ENCODE measurements at regions not wholly inside any gene's neighbourhood (a gene's known extent, or its start where the extent isn't known, plus 50 kb on each side); places are given as distances from the start of the nearest gene placed in this dataset.

DNA sequence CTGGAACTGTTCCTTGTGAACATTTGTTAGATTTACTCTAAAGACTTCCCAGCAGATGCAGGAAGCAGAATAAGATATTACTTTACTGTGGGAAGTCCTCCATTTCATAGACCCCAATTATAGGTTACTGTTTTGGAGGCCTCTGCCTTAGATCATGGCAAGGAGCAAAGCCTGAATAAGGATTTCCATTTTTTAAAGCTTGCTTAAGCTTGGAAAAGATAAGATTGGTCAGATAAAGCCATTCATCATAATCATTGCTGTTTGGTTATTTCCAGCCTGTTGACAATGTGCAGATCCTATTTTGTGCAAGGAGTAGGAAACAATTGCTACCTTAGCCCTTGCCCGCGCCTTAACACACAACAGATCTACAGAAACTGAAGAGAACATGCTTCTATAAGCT lies 129.5 kb upstream of the ITGA1 start:
- Mint-ChIP-seq H3K36me3 (ENCODE audit: low read depth) (no peaks in the 10 kb centered on the region), H3K27me3 (ENCODE audit: insufficient read depth) (no peaks in the 10 kb centered on the region), H3K4me3 (no peak overlapping the region), H3K27ac (no peak overlapping the region), H3K9me3 (no peaks in the 10 kb centered on the region), H3K4me1 (no peaks in the 10 kb centered on the region)
- no peaks in the 10 kb centered on the region for H3K27me3 ChIP-seq (ENCODE audit: control insufficient read depth, insufficient read depth, low read length, poor library complexity, severe bottlenecking)
- no peak overlapping the region for H3K4me3 ChIP-seq (ENCODE audit: low read length)
- no peaks in the 10 kb centered on the region for H3K4me1 ChIP-seq (ENCODE audit: control insufficient read depth, insufficient read depth, low read length)
- no peak for TF ChIP-seq CTCF (conservative IDR thresholded peaks at IDR 0.05)
- whole genome bisulfite sequencing, 2 experiments (ENCODE audit: insufficient coverage in 1 of 2, insufficient read length in 1 of 2): 97% methylated on average over 2 of the region's 2 CpGs; no CpG with 5 or more reads in 1 of the 2 experiments
- no peaks in the 10 kb centered on the region for H3K36me3 ChIP-seq (ENCODE audit: control insufficient read depth, insufficient read depth, low read length)
- no peak overlapping the region for H3K9ac ChIP-seq (ENCODE audit: extremely low read depth, low read length, poor library complexity, severe bottlenecking)
- DNase-seq: no peak
- no peak overlapping the region for H3K27ac ChIP-seq (ENCODE audit: low read depth, low read length)
- H3K9me3 ChIP-seq (ENCODE audit: control insufficient read depth, low read length): no peaks in the 10 kb centered on the region

GRCh38 chr5:52660621-52661020 lies 127.1 kb upstream of the ITGA1 start:
- Histone ChIP-seq H3K9me3 (ENCODE audit: control insufficient read depth, low read length) (no peaks in the 10 kb centered on the region), H3K27me3 (ENCODE audit: control insufficient read depth, insufficient read depth, low read length, poor library complexity, severe bottlenecking) (no peaks in the 10 kb centered on the region), H3K9ac (ENCODE audit: extremely low read depth, low read length, poor library complexity, severe bottlenecking) (no peak overlapping the region), H3K4me3 (ENCODE audit: low read length) (no peak overlapping the region), H3K4me1 (ENCODE audit: control insufficient read depth, insufficient read depth, low read length) (no peaks in the 10 kb centered on the region), H3K36me3 (ENCODE audit: control insufficient read depth, insufficient read depth, low read length) (no peaks in the 10 kb centered on the region), H3K27ac (ENCODE audit: low read depth, low read length) (no peak overlapping the region)
- H3K9me3 Mint-ChIP-seq: no peaks in the 10 kb centered on the region
- 95 to 100% methylated on average over 1 of the region's 1 CpG for WGBS, 2 experiments (ENCODE audit: insufficient coverage in 1 of 2, insufficient read length in 1 of 2)
- H3K27me3 Mint-ChIP-seq (ENCODE audit: insufficient read depth): no peaks in the 10 kb centered on the region
- no peak for TF ChIP-seq CTCF (conservative IDR thresholded peaks at IDR 0.05)
- DNase-seq: no peak
- H3K4me1 Mint-ChIP-seq: no peaks in the 10 kb centered on the region
- no peak overlapping the region for H3K4me3 Mint-ChIP-seq
- no peaks in the 10 kb centered on the region for H3K36me3 Mint-ChIP-seq (ENCODE audit: low read depth)
- no peak overlapping the region for H3K27ac Mint-ChIP-seq

DNA sequence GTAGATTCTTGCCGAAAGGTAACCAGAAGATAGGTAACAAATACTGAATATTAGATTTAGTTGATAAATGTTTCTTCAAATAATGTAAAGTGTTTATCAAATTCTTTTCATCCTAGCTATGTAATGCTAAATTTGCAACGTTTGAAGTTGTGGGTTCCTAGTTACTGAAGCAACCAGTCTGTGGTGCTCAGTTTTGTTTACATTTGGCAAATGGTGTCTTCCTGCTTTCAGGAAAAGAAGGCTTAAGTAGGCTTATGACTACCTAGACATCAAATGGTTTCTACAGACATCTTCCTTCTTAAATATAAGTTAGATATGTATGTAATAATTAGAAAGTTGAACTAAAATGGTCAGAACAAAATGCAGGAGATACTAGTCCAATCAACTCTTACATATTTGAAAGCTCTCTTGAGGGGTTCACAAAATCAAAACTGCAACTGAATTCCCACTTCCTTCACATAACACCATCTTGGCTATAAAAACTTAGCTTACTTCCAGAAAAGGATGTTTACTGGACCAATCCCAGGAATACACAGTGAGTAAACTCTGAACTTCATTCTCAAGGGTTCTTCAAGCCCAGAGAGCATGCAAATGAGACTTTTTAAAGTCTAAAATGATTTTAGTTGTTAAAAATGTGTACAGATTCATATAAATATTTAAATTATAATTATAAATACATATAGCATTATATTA lies 125.7 kb upstream of the ITGA1 start:
- Mint-ChIP-seq H3K36me3 (ENCODE audit: low read depth) (no peaks in the 10 kb centered on the region), H3K27ac (no peak overlapping the region), H3K4me3 (no peak overlapping the region), H3K9me3 (no peaks in the 10 kb centered on the region), H3K4me1 (no peaks in the 10 kb centered on the region), H3K27me3 (ENCODE audit: insufficient read depth) (no peaks in the 10 kb centered on the region)
- no peak for TF ChIP-seq CTCF (conservative IDR thresholded peaks at IDR 0.05)
- Histone ChIP-seq H3K4me3 (ENCODE audit: low read length) (no peak overlapping the region), H3K36me3 (ENCODE audit: control insufficient read depth, insufficient read depth, low read length) (no peaks in the 10 kb centered on the region), H3K9me3 (ENCODE audit: control insufficient read depth, low read length) (no peaks in the 10 kb centered on the region), H3K4me1 (ENCODE audit: control insufficient read depth, insufficient read depth, low read length) (no peaks in the 10 kb centered on the region), H3K27ac (ENCODE audit: low read depth, low read length) (no peak overlapping the region), H3K9ac (ENCODE audit: extremely low read depth, low read length, poor library complexity, severe bottlenecking) (no peak overlapping the region), H3K27me3 (ENCODE audit: control insufficient read depth, insufficient read depth, low read length, poor library complexity, severe bottlenecking) (no peaks in the 10 kb centered on the region)
- DNase-seq: no peak
- 65% methylated on average over 2 of the region's 2 CpGs; no CpG with 5 or more reads in 1 of the 2 experiments for WGBS, 2 experiments (ENCODE audit: insufficient coverage in 1 of 2, insufficient read length in 1 of 2)
